Epithelial cell of proximal tubule (primary cell): ENCODE measurements at regions not wholly inside any gene's neighbourhood (a gene's known extent, or its start where the extent isn't known, plus 50 kb on each side); places are given as distances from the start of the nearest gene placed in this dataset.

Source experiments
- DNase-seq: peaks from one replicate; pipeline ENCODE4 v3.0.0-alpha.2; 2011; ENCODE audit warnings: low read depth
- H3K4me3 ChIP-seq: 2 replicates; pipeline ENCODE4 v1.5.1; 2011; ENCODE audit warnings: low read depth, mild to moderate bottlenecking, low read length
- CTCF ChIP-seq: conservative IDR thresholded peaks from 2 replicates; pipeline ENCODE4 v1.5.1; 2012; ENCODE audit warnings: low read depth, mild to moderate bottlenecking, low read length

GRCh38 chr13:84077271-84077670 is 195.0 kb upstream of the SLITRK1 start:
- H3K4me3 ChIP-seq: no peak overlapping the region
- no peak for DNase-seq
- TF ChIP-seq CTCF: no peak

- H3K4me3 ChIP-seq: no peak overlapping the region
- no peak for DNase-seq
- no peak for TF ChIP-seq CTCF
These were observed 194.0 kb upstream of the SLITRK1 start for GRCh38 chr13:84076280-84076679.

- no peak for DNase-seq
- H3K4me3 ChIP-seq: no peak overlapping the region
- no peak for TF ChIP-seq CTCF
These were observed 168.3 kb upstream of the SLITRK1 start for GRCh38 chr13:84050536-84050935.

GRCh38 chr13:84049443-84050219 is 167.4 kb upstream of the SLITRK1 start:
- TF ChIP-seq CTCF: no peak
- no peak overlapping the region for H3K4me3 ChIP-seq
- no peak for DNase-seq

GRCh38 chr13:84044805-84045204 is 162.5 kb upstream of the SLITRK1 start:
- TF ChIP-seq CTCF: no peak

GRCh38 chr13:84038001-84038400 is 155.7 kb upstream of the SLITRK1 start:
- no peak for DNase-seq
- H3K4me3 ChIP-seq: no peak overlapping the region
- TF ChIP-seq CTCF: no peak

More at GRCh38 chr13:84044805-84045204, 162.5 kb upstream of the SLITRK1 start:
- DNase-seq: no peak
- no peak overlapping the region for H3K4me3 ChIP-seq

- no peak for TF ChIP-seq CTCF
- DNase-seq: no peak
- H3K4me3 ChIP-seq: no peak overlapping the region
These were observed 149.8 kb upstream of the SLITRK1 start for GRCh38 chr13:84032116-84032515.
